GM12878 (cell line): ENCODE measurements at regions not wholly inside any gene's neighbourhood (a gene's known extent, or its start where the extent isn't known, plus 50 kb on each side); places are given as distances from the start of the nearest gene placed in this dataset.

ENCODE experiments used
- ATF2 ChIP-seq: IDR thresholded peaks from 2 replicates; pipeline ENCODE4 v1.6.1; 2012; ENCODE audit warnings: low read length, inconsistent platforms
- CUX1 ChIP-seq: IDR thresholded peaks from 2 replicates; pipeline ENCODE4 v1.6.1; 2012; ENCODE audit warnings: improper control_type of control experiment, low read depth, low read length; ENCODE audit not compliant: insufficient replicate concordance
- DPF2 ChIP-seq: fragments of 450-650 bp; IDR thresholded peaks from 2 replicates; pipeline ENCODE4 v1.6.1; 2017; ENCODE audit warnings: mild to moderate bottlenecking
- EP300 ChIP-seq, 2 experiments: fragments of 150-350 bp in 1 of 2; IDR thresholded peaks; 2 replicates each; pipeline ENCODE4 v1.6.1; 2011 to 2012; ENCODE audit warnings: low read depth in 2 of 2, low read length in 2 of 2, borderline replicate concordance in 1 of 2, improper control_type of control experiment in 1 of 2, inconsistent platforms in 1 of 2; ENCODE audit not compliant: control insufficient read depth in 1 of 2
- IRF4 ChIP-seq: IDR thresholded peaks from 2 replicates; pipeline ENCODE4 v1.6.1; 2011; ENCODE audit warnings: low read depth, low read length
- MEF2A ChIP-seq: IDR thresholded peaks from 2 replicates; pipeline ENCODE4 v1.6.1; 2011; ENCODE audit warnings: low read depth, mild to moderate bottlenecking, low read length, moderate library complexity; ENCODE audit not compliant: insufficient read depth
- NFIC ChIP-seq: IDR thresholded peaks from 2 replicates; pipeline ENCODE4 v1.6.1; 2012; ENCODE audit warnings: low read depth, mild to moderate bottlenecking, inconsistent platforms, low read length, moderate library complexity
- TCF12 ChIP-seq: IDR thresholded peaks from 2 replicates; pipeline ENCODE4 v1.6.1; 2011; ENCODE audit warnings: low read depth, mild to moderate bottlenecking, low read length
- TCF3 ChIP-seq: IDR thresholded peaks from 2 replicates; pipeline ENCODE4 v1.6.1; 2012; ENCODE audit warnings: low read depth, mild to moderate bottlenecking, low read length, borderline replicate concordance; ENCODE audit not compliant: insufficient read depth
- ZNF384 ChIP-seq: IDR thresholded peaks from 2 replicates; pipeline ENCODE4 v1.6.1; 2012; ENCODE audit warnings: low read depth, mild to moderate bottlenecking, low read length, improper control_type of control experiment, borderline replicate concordance

GRCh38 chr6:131368198-131368911, 204.7 kb upstream of the ARG1 start (continued):
- TF ChIP-seq CUX1 (peak; percentile 83), EP300 (IDR thresholded peaks at IDR 0.05; ENCODE audit: borderline replicate concordance in 1 of 2, control insufficient read depth in 1 of 2, low read depth in 2 of 2, low read length in 2 of 2) (0 out of 4 replicates have a peak, but pooled peaks of 1 of the 2 experiments have one; percentile 37), TCF12 (0 out of 2 replicates have a peak, but pooled peaks have one; percentile 30), MEF2A (0 out of 2 replicates have a peak, but pooled peaks have one; percentile 13), DPF2 (peak; percentile 24; the same call in 1 of the 2 replicates), ATF2 (no peak; the same call in 1 of the 2 replicates), ZNF384 (peak; percentile 30; the same call in 1 of the 2 replicates), TCF3 (peak; percentile 81), NFIC (peak; percentile 71; the same call in 1 of the 2 replicates), IRF4 (peak; percentile 43; the same call in 1 of the 2 replicates)
